Type B pancreatic cell (in vitro differentiated cells): ENCODE measurements at regions not wholly inside any gene's neighbourhood (a gene's known extent, or its start where the extent isn't known, plus 50 kb on each side); places are given as distances from the start of the nearest gene placed in this dataset.

Experiments
- DNase-seq: peaks from one replicate; pipeline ENCODE4 v3.0.0; 2021; ENCODE audit warnings: mixed read lengths; ENCODE audit not compliant: unreplicated experiment; ENCODE audit errors: extremely low spot score
- H3K27ac Mint-ChIP-seq: 2 replicates; pipeline ENCODE4 v1.8.0; 2021; ENCODE audit warnings: mild to moderate bottlenecking, mixed read lengths
- H3K27me3 Mint-ChIP-seq: 2 replicates; pipeline ENCODE4 v1.8.0; 2021; ENCODE audit warnings: mixed read lengths
- H3K36me3 Mint-ChIP-seq: 2 replicates; pipeline ENCODE4 v1.8.0; 2021; ENCODE audit warnings: mixed read lengths
- H3K4me1 Mint-ChIP-seq: one replicate; pipeline ENCODE4 v1.8.0; 2021; ENCODE audit warnings: mixed read lengths; ENCODE audit not compliant: unreplicated experiment
- H3K4me3 Mint-ChIP-seq: 2 replicates; pipeline ENCODE4 v1.8.0; 2021; ENCODE audit warnings: mild to moderate bottlenecking, mixed read lengths
- H3K9me3 Mint-ChIP-seq: 2 replicates; pipeline ENCODE4 v1.8.0; 2021; ENCODE audit warnings: mixed read lengths
- TF ChIP-seq, protein P1 (sequence below): fragments of 200-600 bp; sonication (generic); conservative IDR thresholded peaks from 2 replicates; pipeline ENCODE4 v1.5.0; 2021; ENCODE audit warnings: antibody characterized with exemption, mild to moderate bottlenecking

DNA sequence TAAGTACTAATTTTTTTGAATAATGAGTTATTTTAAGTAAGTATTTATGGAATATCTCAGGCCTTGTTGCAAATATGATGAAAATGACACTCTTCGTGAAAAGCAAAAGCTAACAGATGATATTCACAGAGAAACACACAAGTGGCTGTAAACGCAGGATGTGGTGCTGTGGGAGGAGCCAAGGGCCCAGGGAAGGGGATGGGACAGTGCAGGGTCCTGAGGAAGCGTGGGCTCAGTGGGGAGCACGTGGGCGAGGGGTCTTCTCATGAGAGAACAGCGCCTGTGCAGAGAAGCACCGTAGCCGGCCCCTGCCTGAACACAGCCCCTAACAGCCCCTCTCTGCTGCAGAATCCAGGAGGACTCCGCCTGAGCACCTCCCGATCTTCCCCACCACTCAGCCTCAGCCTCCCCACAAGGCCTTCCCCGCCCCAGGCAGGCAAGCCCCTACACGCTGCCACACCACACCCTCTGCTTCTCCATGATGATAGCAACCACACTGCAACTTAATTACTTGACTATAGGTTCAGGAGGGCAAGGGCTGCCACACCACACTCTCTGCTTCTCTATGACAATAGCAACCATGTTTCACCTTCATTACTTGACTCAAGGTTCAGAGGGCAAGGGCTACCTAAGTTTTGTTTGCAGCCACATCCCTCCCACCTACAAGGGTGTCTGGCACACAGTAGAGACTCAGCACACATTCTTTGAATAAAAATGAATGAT lies 152.6 kb upstream of the RNF32 start:
- peak; percentile 37 for DNase-seq
- H3K36me3 Mint-ChIP-seq = no peaks in the 10 kb centered on the region
- no peaks in the 10 kb centered on the region for H3K9me3 Mint-ChIP-seq
- H3K4me3 Mint-ChIP-seq = no peak overlapping the region
- H3K27me3 Mint-ChIP-seq = peaks cover 4% of the 10 kb centered on the region
- no peak overlapping the region for H3K27ac Mint-ChIP-seq
- TF ChIP-seq, protein P1, sequence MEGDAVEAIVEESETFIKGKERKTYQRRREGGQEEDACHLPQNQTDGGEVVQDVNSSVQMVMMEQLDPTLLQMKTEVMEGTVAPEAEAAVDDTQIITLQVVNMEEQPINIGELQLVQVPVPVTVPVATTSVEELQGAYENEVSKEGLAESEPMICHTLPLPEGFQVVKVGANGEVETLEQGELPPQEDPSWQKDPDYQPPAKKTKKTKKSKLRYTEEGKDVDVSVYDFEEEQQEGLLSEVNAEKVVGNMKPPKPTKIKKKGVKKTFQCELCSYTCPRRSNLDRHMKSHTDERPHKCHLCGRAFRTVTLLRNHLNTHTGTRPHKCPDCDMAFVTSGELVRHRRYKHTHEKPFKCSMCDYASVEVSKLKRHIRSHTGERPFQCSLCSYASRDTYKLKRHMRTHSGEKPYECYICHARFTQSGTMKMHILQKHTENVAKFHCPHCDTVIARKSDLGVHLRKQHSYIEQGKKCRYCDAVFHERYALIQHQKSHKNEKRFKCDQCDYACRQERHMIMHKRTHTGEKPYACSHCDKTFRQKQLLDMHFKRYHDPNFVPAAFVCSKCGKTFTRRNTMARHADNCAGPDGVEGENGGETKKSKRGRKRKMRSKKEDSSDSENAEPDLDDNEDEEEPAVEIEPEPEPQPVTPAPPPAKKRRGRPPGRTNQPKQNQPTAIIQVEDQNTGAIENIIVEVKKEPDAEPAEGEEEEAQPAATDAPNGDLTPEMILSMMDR = no peak
- no peaks in the 10 kb centered on the region for H3K4me1 Mint-ChIP-seq

DNA sequence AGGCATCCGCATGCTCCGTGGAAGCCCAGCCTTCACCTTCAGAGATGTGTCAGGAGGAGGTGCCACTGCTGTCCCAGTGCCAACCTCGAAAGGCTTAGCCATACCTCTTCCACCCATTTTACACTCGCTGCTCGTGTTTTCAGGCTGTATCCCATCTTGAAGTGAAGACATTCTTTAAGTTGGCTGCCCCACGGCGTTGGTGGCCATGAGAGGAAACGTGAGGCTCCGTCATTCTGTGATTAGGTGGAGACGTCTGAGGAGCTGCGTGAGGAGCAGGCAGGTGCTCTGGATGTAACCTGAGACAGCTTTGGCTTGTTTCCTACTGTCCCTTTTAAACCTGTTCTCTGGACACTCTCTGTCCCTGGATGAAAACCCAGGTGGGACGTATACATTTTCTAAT lies 159.9 kb upstream of the RNF32 start:
- Mint-ChIP-seq H3K9me3 (no peaks in the 10 kb centered on the region), H3K27me3 (peaks cover 18% of the 10 kb centered on the region), H3K4me3 (no peak overlapping the region), H3K27ac (no peak overlapping the region), H3K36me3 (no peaks in the 10 kb centered on the region), H3K4me1 (no peaks in the 10 kb centered on the region)
- TF ChIP-seq, protein P1 = no peak
- DNase-seq = peak; percentile 40

DNA sequence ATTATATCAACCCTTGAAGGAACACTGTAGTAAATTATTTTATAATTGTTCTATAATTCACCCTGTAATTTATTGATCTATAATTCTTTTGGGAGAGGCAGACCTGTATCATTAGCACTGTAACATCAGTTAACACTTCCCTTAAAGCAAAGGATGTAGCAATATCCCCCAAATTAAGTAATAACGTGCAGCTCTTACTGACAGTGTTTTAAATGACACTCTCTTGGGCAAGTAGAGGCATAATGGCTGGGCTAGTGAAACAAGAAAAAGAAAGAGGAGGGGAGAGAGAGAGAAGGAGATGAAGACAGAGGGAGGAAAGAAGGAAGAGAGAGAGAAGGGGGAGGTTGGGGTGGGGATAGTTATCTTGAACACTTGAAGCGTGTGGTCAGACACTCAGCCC lies 161.0 kb upstream of the RNF32 start:
- Mint-ChIP-seq H3K27ac (no peak overlapping the region), H3K27me3 (peaks cover 23% of the 10 kb centered on the region), H3K36me3 (no peaks in the 10 kb centered on the region), H3K4me3 (no peak overlapping the region), H3K4me1 (no peaks in the 10 kb centered on the region), H3K9me3 (no peaks in the 10 kb centered on the region)
- DNase-seq = no peak
- TF ChIP-seq, protein P1 = no peak

DNA sequence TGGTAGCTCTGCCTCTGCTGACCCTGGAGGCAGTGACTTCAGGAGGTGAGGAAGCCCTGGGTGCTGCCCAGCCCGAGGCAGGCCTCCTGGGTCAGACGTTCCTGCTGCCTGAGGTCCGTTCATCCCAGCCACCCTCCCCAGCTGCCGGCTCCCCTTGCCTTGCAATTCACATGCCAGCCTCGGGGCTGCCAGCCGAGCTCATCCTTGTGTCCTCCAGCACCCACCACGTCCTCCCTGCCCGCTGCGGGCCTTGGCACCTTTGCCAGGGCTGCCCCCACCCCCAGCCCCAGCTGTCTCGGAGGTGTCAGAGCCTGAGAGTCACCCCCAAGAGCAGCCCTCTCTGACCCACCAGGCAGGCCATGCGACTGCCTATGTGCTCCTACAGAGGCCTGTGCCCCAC lies 162.1 kb upstream of the RNF32 start:
- Mint-ChIP-seq H3K9me3 (no peaks in the 10 kb centered on the region), H3K4me1 (no peaks in the 10 kb centered on the region), H3K27me3 (peaks cover 23% of the 10 kb centered on the region), H3K4me3 (no peak overlapping the region), H3K27ac (no peak overlapping the region), H3K36me3 (no peaks in the 10 kb centered on the region)
- DNase-seq = peak; percentile 62
- TF ChIP-seq, protein P1 = no peak

DNA sequence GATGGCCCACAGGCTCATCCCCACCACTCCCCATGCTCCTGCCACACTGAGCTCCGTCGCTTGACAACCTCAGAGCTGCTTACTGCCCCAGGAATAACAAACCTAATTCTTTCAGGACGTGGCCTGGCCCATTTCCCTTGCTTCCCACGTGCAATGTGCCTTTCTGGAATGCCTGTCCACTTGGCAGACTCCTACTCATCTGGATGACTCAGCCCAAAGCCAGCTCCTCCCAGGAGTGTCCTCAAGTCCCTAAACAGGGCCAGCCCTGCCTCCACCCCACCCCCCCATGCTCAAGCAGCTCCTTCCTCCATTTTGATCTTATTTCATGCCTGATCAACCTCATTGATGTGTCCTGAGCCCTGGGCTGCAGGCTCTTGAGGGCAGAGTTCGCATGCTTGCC lies 164.9 kb upstream of the RNF32 start:
- peak; percentile 37 for DNase-seq
- TF ChIP-seq, protein P1 = no peak
- no peaks in the 10 kb centered on the region for H3K36me3 Mint-ChIP-seq
- H3K27ac Mint-ChIP-seq = no peak overlapping the region
- no peaks in the 10 kb centered on the region for H3K9me3 Mint-ChIP-seq
- peaks cover 23% of the 10 kb centered on the region for H3K27me3 Mint-ChIP-seq
- H3K4me3 Mint-ChIP-seq = no peak overlapping the region
- no peaks in the 10 kb centered on the region for H3K4me1 Mint-ChIP-seq

DNA sequence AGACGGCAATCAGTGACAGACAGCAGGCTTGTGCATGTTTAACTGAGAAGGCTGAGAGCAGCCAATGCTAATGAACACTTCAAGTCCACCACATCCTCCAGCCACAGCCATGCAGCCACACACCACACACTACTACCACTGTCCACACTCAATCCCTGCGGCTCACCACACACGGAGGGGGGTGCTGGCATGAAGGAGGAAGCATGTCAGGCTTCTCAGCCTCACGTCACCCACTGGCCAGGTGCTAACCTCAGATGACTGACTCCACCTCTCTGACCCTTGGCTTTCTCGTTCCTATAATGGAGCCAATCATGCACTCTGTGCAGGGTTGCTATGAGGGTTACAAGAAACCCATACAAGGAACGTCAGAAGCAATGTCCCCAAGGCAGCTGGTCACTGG lies 165.4 kb upstream of the RNF32 start:
- H3K4me1 Mint-ChIP-seq = no peaks in the 10 kb centered on the region
- TF ChIP-seq, protein P1 = no peak
- H3K27me3 Mint-ChIP-seq = peaks cover 23% of the 10 kb centered on the region
- DNase-seq = peak; percentile 18
- H3K4me3 Mint-ChIP-seq = no peak overlapping the region
- H3K9me3 Mint-ChIP-seq = no peaks in the 10 kb centered on the region
- no peaks in the 10 kb centered on the region for H3K36me3 Mint-ChIP-seq
- H3K27ac Mint-ChIP-seq = no peak overlapping the region
